Right lobe of liver (tissue), 6 donors: ENCODE measurements at regions not wholly inside any gene's neighbourhood (a gene's known extent, or its start where the extent isn't known, plus 50 kb on each side); places are given as distances from the start of the nearest gene placed in this dataset.

Source experiments
- ATAC-seq, 4 donors: fragments of 200-7000 bp; cut with Tn5 transposase; one replicate each; pipeline ENCODE4 v1.9.1; 2020; ENCODE audit warnings: mild to moderate bottlenecking in 4 of 4, moderate library complexity in 4 of 4
- DNase-seq, 3 donors: peaks; one replicate each; pipeline ENCODE4 v3.0.0-alpha.2; 2020
- H3K27ac ChIP-seq, 3 donors: fragments of 200-600 bp; one replicate each; pipeline ENCODE4 v1.8.0; 2022
- H3K27me3 ChIP-seq, 2 donors: fragments of 200-600 bp; one replicate each; pipeline ENCODE4 v1.8.0; 2022
- H3K36me3 ChIP-seq, 4 donors: fragments of 200-600 bp; sonication (generic) in 1 of 4; one replicate each; pipeline versions ENCODE4 v1.5.1 to v1.8.0; 2017 to 2022; ENCODE audit warnings: control low read depth in 1 of 4
- H3K4me1 ChIP-seq, 4 donors: fragments of 200-600 bp; sonication (generic) in 1 of 4; one replicate each; pipeline versions ENCODE4 v1.5.1 to v1.8.0; 2017 to 2022; ENCODE audit warnings: control low read depth in 1 of 4
- H3K4me3 ChIP-seq, 3 donors: fragments of 200-600 bp; one replicate each; pipeline ENCODE4 v1.8.0; 2022
- H3K9me3 ChIP-seq, 4 donors: fragments of 200-600 bp; sonication (generic) in 1 of 4; one replicate each; pipeline versions ENCODE4 v1.5.1 to v1.8.0; 2017 to 2022; ENCODE audit warnings: control low read depth in 1 of 4
- CTCF ChIP-seq, 4 donors: fragments of 200-600 bp in 3 of 4; fragments of 450-650 bp in 1 of 4; IDR thresholded peaks; one replicate each; pipeline versions ENCODE4 v1.5.1 to v1.8.0; 2016 to 2022; ENCODE audit warnings: antibody characterized with exemption in 4 of 4, mild to moderate bottlenecking in 2 of 4
- POLR2A ChIP-seq: fragments of 450-650 bp; IDR thresholded peaks from one replicate; pipeline ENCODE4 v1.6.1; 2017; ENCODE audit warnings: antibody characterized with exemption, mild to moderate bottlenecking
- WGBS: methylation state at CpG from one replicate; pipeline ENCODE4 v1.1.6; 2018; ENCODE audit warnings: low coverage, low lambda C conversion rate; ENCODE audit not compliant: insufficient coverage; ENCODE audit errors: missing lambda C conversion rate; 5-methylcytosine and 5-hydroxymethylcytosine counted together
- intact Hi-C, 2 donors: fragments of 100-400 bp; cut with DNase I; formaldehyde crosslinking; loops; one replicate each; pipeline versions ENCODE4 v1.11.2 to v1.14.1; 2022
- donor health status: DM: no; HTN: yes; CAD: no.
- donor health status: DM: no; HTN: no; CAD: no.
- donor health status: DM: no; HTN: no; CAD: no.
- donor health status: DM: no; HTN: yes; CAD: no.
- donor health status: DM: no; HTN: yes; CAD: no.

GRCh38 chr6:114579486-114579885 is 236.7 kb upstream of the HS3ST5 start:
- Histone ChIP-seq H3K4me3 (no peak overlapping the region), H3K27me3 (no peaks in the 10 kb centered on the region), H3K27ac (no peak overlapping the region), H3K36me3 (no peaks in the 10 kb centered on the region), H3K4me1 (no peaks in the 10 kb centered on the region), H3K9me3 (no peaks in the 10 kb centered on the region)
- DNase-seq = no peak
- no peak for TF ChIP-seq CTCF (IDR thresholded peaks at IDR 0.05)
- intact Hi-C loops = no loop called here
- no peak for ATAC-seq

GRCh38 chr6:114577109-114577508 is 234.3 kb upstream of the HS3ST5 start:
- Histone ChIP-seq H3K4me1 (no peaks in the 10 kb centered on the region), H3K4me3 (no peak overlapping the region), H3K27me3 (no peaks in the 10 kb centered on the region), H3K36me3 (no peaks in the 10 kb centered on the region), H3K9me3 (no peaks in the 10 kb centered on the region), H3K27ac (no peak overlapping the region)
- no peak for TF ChIP-seq CTCF (IDR thresholded peaks at IDR 0.05)
- no peak for TF ChIP-seq POLR2A
- intact Hi-C loops = no loop called here
- no peak for DNase-seq
- WGBS = 22% methylated on average over 1 of the region's 1 CpG
- ATAC-seq = no peak

- ATAC-seq (no peak), DNase-seq (no peak)
- Histone ChIP-seq H3K27ac (no peak overlapping the region), H3K36me3 (no peaks in the 10 kb centered on the region), H3K9me3 (no peaks in the 10 kb centered on the region), H3K4me3 (no peak overlapping the region), H3K27me3 (no peaks in the 10 kb centered on the region), H3K4me1 (no peaks in the 10 kb centered on the region)
- no peak for TF ChIP-seq CTCF (IDR thresholded peaks at IDR 0.05)
- TF ChIP-seq POLR2A = no peak
- intact Hi-C loops = no loop called here
- WGBS = 44% methylated on average over 4 of the region's 4 CpGs
Observed at GRCh38 chr6:114576330-114576729, 233.5 kb upstream of the HS3ST5 start.

DNA sequence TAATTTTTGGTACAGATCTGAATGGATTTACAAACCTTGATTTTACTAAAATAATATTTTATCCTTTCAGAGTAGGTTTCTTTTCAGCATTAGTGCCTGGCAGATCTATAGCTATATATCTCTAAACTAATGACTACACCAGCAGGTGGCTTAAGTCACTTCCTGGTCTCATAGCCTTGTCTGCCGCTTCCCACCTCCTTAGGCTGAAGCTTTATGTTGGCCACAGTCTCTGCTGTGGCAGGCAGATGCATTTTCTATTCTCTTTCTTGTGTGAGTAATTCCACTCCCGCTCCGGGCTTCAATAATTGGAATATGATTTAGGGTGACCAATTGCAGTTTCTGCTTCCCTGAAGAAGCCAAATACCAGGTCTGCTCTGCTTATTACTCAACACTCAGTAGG is 226.8 kb upstream of the HS3ST5 start:
- no peak for TF ChIP-seq CTCF (IDR thresholded peaks at IDR 0.05)
- TF ChIP-seq POLR2A = no peak
- Histone ChIP-seq H3K27me3 (no peaks in the 10 kb centered on the region), H3K27ac (no peak overlapping the region), H3K9me3 (no peaks in the 10 kb centered on the region), H3K4me3 (no peak overlapping the region), H3K36me3 (no peaks in the 10 kb centered on the region), H3K4me1 (no peaks in the 10 kb centered on the region)
- ATAC-seq = no peak
- intact Hi-C loops = no loop called here
- 59% methylated on average over 3 of the region's 3 CpGs for WGBS
- no peak for DNase-seq

DNA sequence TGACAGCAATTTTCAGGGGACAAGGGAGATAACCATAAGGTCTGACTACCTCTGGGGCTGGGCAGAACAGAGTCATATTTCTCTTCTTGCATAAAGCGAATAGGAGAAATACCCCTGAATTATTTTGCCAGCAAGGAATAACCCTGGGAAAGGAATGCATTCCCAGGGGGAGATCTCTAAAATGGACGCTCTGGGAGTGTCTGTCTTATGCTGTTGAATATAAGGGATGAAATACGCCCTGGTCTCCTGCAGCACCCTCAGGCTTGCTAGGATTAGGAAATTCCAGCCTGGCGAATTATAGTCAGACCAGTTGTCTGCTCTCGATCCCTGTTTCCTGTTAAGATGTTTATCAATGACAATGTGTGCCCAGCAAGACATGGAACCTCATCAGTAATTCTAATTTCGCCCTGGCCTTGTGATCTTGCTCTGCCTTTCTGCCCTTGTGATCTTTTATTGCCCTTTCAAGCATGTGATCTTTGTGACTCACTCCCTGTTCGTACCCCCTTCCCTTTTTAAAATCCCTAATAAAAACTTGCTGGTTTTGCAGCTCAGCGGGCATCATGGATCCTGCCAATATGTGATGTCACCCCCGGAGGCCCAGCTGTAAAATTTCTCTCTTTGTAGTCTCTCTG is 221.6 kb upstream of the HS3ST5 start:
- Histone ChIP-seq H3K4me3 (no peak overlapping the region), H3K27ac (no peak overlapping the region), H3K36me3 (no peaks in the 10 kb centered on the region), H3K4me1 (no peaks in the 10 kb centered on the region), H3K27me3 (no peaks in the 10 kb centered on the region), H3K9me3 (no peaks in the 10 kb centered on the region)
- TF ChIP-seq CTCF (IDR thresholded peaks at IDR 0.05) (no peak), POLR2A (no peak)
- intact Hi-C loops = no loop called here
- WGBS = 53% methylated on average over 7 of the region's 9 CpGs
- ATAC-seq = no peak
- DNase-seq = no peak
